Activated CD4-positive, alpha-beta T cell treated with anti-CD3 and anti-CD28 coated beads, Interleukin-2, amount 50 U/mL, for 24 hours (primary cell): ENCODE measurements at regions not wholly inside any gene's neighbourhood (a gene's known extent, or its start where the extent isn't known, plus 50 kb on each side); places are given as distances from the start of the nearest gene placed in this dataset.
"Not testable (repeated sequence)": the region's sequence is repeated elsewhere in the genome, so short reads cannot be mapped to it uniquely, and the experiment has no call there.

ENCODE experiments used
- DNase-seq, 2 donors: peaks; one replicate each; pipeline ENCODE4 v3.0.0-alpha.2; 2020; ENCODE audit warnings: low read depth in 1 of 2, low spot score in 1 of 2

GRCh38 chr7:106563466-106564150, 97.3 kb downstream of the CCDC71L start:
- no peak for DNase-seq

- no peak for DNase-seq
These were observed 98.1 kb downstream of the CCDC71L start for GRCh38 chr7:106562711-106563366.

- DNase-seq = no peak
These were observed 99.1 kb downstream of the CCDC71L start for GRCh38 chr7:106561666-106562411.

GRCh38 chr7:106561151-106561550, 99.8 kb downstream of the CCDC71L start:
- no peak for DNase-seq

GRCh38 chr7:106560482-106560881, 100.5 kb downstream of the CCDC71L start:
- no peak for DNase-seq

GRCh38 chr7:106556244-106556643, 104.7 kb downstream of the CCDC71L start:
- not testable (repeated sequence) for DNase-seq

GRCh38 chr7:106554623-106555022, 106.3 kb downstream of the CCDC71L start:
- not testable (repeated sequence) for DNase-seq

- no peak for DNase-seq
These were observed 107.5 kb downstream of the CCDC71L start for GRCh38 chr7:106553446-106553836.

- no peak for DNase-seq
These were observed 108.1 kb downstream of the CCDC71L start for GRCh38 chr7:106552645-106553445.

- DNase-seq = no peak
These were observed 109.0 kb downstream of the CCDC71L start for GRCh38 chr7:106551936-106552335.

GRCh38 chr7:106548491-106548890, 112.5 kb downstream of the CCDC71L start:
- DNase-seq = no peak

- DNase-seq = no peak
These were observed 115.7 kb downstream of the CCDC71L start for GRCh38 chr7:106545275-106545674.

GRCh38 chr7:106543221-106543757, 117.7 kb downstream of the CCDC71L start:
- no peak for DNase-seq

GRCh38 chr7:106542550-106543220, 118.3 kb downstream of the CCDC71L start:
- DNase-seq = peak in 1 of 2 donors; percentile 37

GRCh38 chr7:106538638-106539037, 122.3 kb downstream of the CCDC71L start:
- DNase-seq = no peak

- no peak for DNase-seq
These were observed 123.8 kb downstream of the CCDC71L start for GRCh38 chr7:106537119-106537518.

- no peak for DNase-seq
These were observed 124.9 kb downstream of the CCDC71L start for GRCh38 chr7:106536079-106536478.

GRCh38 chr7:106535234-106535932, 125.6 kb downstream of the CCDC71L start:
- no peak for DNase-seq

- DNase-seq = no peak
These were observed 126.6 kb downstream of the CCDC71L start for GRCh38 chr7:106534271-106534846.
